Astrocyte of the cerebellum (primary cell): ENCODE measurements at regions not wholly inside any gene's neighbourhood (a gene's known extent, or its start where the extent isn't known, plus 50 kb on each side); places are given as distances from the start of the nearest gene placed in this dataset.

ENCODE experiments used
- DNase-seq: peaks from one replicate; pipeline ENCODE4 v3.0.0-alpha.2; 2011; ENCODE audit warnings: low read depth
- H3K4me3 ChIP-seq: 2 replicates; pipeline ENCODE4 v1.5.1; 2011; ENCODE audit warnings: mild to moderate bottlenecking, low read depth, low read length, moderate library complexity
- in situ Hi-C: cut with HindIII; loops from 2 replicates; pipeline ENCODE4 v1.10.0; 2017; ENCODE audit warnings: low sequenced_read_pairs
- TF ChIP-seq, protein P1 (sequence below): IDR thresholded peaks from 2 replicates; pipeline ENCODE4 v1.5.1; 2012; ENCODE audit warnings: low read length, low read depth, moderate library complexity, mild to moderate bottlenecking; ENCODE audit errors: missing control alignments

DNA sequence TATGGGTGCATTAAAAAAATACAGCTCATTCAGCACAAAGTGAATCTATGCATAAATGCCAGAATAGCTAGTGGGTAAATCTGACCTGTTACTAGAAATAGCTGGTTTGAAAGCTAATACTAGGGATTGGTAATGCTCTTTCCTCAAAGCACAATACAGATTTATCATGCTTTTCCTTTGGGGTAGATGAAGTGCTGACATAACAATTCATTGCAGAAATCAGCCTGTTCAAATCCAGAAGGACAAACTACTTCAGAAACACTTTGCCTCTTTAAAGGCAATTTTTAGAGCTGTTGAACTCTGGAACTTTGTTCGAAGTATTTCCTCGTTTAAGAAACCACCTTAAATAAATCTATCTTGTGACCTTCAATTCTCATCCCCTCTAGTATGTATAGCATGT lies 957.9 kb downstream of the ARAP2 start:
- no peak overlapping the region for H3K4me3 ChIP-seq
- in situ Hi-C loops: no loop called here
- DNase-seq: no peak
- TF ChIP-seq, protein P1, sequence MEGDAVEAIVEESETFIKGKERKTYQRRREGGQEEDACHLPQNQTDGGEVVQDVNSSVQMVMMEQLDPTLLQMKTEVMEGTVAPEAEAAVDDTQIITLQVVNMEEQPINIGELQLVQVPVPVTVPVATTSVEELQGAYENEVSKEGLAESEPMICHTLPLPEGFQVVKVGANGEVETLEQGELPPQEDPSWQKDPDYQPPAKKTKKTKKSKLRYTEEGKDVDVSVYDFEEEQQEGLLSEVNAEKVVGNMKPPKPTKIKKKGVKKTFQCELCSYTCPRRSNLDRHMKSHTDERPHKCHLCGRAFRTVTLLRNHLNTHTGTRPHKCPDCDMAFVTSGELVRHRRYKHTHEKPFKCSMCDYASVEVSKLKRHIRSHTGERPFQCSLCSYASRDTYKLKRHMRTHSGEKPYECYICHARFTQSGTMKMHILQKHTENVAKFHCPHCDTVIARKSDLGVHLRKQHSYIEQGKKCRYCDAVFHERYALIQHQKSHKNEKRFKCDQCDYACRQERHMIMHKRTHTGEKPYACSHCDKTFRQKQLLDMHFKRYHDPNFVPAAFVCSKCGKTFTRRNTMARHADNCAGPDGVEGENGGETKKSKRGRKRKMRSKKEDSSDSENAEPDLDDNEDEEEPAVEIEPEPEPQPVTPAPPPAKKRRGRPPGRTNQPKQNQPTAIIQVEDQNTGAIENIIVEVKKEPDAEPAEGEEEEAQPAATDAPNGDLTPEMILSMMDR: no peak

- in situ Hi-C loops: no loop called here
- TF ChIP-seq, protein P1: no peak
- no peak for DNase-seq
- H3K4me3 ChIP-seq: no peak overlapping the region
Measured at GRCh38 chr4:35300996-35301774, 943.1 kb downstream of the ARAP2 start.

GRCh38 chr4:35315419-35315818 lies 928.9 kb downstream of the ARAP2 start:
- no peak for DNase-seq
- H3K4me3 ChIP-seq: no peak overlapping the region
- in situ Hi-C loops: no loop called here
- TF ChIP-seq, protein P1: no peak

DNA sequence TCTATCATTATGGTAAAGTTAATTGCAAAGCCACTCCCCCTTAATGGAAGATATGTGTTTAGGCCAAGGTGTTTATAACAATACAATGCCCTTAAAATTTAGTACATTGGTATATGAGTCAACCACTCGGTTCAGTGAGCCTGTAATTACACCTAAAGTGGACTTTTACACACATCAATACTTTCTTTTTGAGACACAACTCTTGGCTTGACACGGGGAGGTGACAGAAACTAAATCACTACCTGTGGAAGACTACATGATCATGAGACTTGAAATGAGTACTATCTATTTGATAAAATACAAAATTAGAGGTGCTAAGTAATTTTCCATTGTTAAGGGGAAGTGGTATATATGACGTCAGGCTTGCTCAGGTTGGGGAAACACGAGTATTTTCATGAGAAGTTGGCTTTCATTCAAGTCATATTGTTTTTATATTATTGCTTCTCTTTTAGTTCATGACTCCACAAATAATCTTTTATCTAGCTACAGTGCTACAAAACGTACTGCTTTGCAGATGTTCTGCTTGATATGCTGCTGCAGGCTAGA lies 918.3 kb downstream of the ARAP2 start:
- in situ Hi-C loops: no loop called here
- no peak overlapping the region for H3K4me3 ChIP-seq
- TF ChIP-seq, protein P1: no peak
- no peak for DNase-seq

- no peak for DNase-seq
- TF ChIP-seq, protein P1: no peak
- H3K4me3 ChIP-seq: no peak overlapping the region
- in situ Hi-C loops: no loop called here
Measured at GRCh38 chr4:35342833-35343232, 901.5 kb downstream of the ARAP2 start.

GRCh38 chr4:35347276-35347675 lies 897.0 kb downstream of the ARAP2 start:
- in situ Hi-C loops: no loop called here
- TF ChIP-seq, protein P1: no peak
- DNase-seq: no peak

More at GRCh38 chr4:35347276-35347675, 897.0 kb downstream of the ARAP2 start:
- no peak overlapping the region for H3K4me3 ChIP-seq
